GM13976 (cell line): ENCODE measurements at regions not wholly inside any gene's neighbourhood (a gene's known extent, or its start where the extent isn't known, plus 50 kb on each side); places are given as distances from the start of the nearest gene placed in this dataset.

Experiments
- DNase-seq: peaks from one replicate; pipeline ENCODE4 v3.0.0; 2012; ENCODE audit warnings: low spot score
- in situ Hi-C: fragments of 300-500 bp; cut with MboI; formaldehyde crosslinking; loops from one replicate; pipeline ENCODE4 v1.12.0; 2022; ENCODE audit warnings: low sequenced_read_pairs, mixed read lengths, inconsistent platforms; ENCODE audit not compliant: unreplicated experiment
- TF ChIP-seq, protein P1 (sequence below): IDR thresholded peaks from 2 replicates; pipeline ENCODE4 v1.5.1; 2012; ENCODE audit warnings: borderline replicate concordance, mild to moderate bottlenecking; ENCODE audit not compliant: insufficient read depth; ENCODE audit errors: extremely low read depth, missing control alignments, control extremely low read depth

DNA sequence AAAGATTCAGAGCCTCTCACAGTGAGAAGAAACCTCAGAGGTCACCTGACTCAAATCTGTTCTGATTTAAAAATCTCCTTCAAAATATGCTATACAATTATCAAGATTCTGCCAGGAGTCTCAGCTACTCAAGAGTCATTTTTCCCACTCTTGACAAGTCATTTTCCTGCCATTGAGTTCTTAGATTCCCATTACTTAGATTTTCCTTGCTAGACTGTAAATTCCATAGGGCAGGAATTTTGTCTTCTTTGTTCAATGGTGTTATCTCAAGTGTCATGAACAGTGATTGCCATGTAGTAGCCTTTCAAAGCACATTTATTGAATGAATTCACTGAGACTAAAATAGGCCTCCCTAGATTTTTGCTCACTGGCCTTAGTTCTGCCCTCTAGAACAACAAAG is 95.9 kb downstream of the PCTP start:
- no peak for DNase-seq
- in situ Hi-C loops = no loop called here
- TF ChIP-seq, protein P1, sequence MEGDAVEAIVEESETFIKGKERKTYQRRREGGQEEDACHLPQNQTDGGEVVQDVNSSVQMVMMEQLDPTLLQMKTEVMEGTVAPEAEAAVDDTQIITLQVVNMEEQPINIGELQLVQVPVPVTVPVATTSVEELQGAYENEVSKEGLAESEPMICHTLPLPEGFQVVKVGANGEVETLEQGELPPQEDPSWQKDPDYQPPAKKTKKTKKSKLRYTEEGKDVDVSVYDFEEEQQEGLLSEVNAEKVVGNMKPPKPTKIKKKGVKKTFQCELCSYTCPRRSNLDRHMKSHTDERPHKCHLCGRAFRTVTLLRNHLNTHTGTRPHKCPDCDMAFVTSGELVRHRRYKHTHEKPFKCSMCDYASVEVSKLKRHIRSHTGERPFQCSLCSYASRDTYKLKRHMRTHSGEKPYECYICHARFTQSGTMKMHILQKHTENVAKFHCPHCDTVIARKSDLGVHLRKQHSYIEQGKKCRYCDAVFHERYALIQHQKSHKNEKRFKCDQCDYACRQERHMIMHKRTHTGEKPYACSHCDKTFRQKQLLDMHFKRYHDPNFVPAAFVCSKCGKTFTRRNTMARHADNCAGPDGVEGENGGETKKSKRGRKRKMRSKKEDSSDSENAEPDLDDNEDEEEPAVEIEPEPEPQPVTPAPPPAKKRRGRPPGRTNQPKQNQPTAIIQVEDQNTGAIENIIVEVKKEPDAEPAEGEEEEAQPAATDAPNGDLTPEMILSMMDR = no peak

DNA sequence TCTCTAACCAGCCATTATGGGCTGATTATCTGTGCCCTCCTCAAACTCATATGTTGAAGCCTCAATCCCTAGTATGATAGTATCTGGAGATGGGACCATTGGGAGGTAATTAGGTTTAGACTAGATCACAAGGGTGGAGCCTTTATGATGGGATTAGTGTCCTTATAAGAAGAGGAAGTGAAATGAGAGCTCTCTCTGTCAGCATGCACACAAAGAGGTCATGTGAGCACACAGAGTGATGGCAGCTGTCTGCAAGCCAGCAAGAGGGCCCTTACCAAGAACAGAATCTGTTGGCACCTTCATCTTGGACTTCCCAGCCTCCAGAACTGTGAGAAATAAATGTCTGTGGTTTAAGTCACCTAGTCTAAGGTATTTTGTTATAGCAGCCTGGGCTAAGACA is 101.9 kb downstream of the PCTP start:
- TF ChIP-seq, protein P1 = no peak
- in situ Hi-C loops = no loop called here

GRCh38 chr17:55859301-55859795 is 108.5 kb downstream of the PCTP start:
- in situ Hi-C loops = no loop called here
- no peak for DNase-seq
- TF ChIP-seq, protein P1 = no peak

More for the DNA sequence above, 101.9 kb downstream of the PCTP start:
- DNase-seq = no peak

- TF ChIP-seq, protein P1 = no peak
- no peak for DNase-seq
- in situ Hi-C loops = no loop called here
Observed at GRCh38 chr17:55865072-55865762, 114.4 kb downstream of the PCTP start.

GRCh38 chr17:55870044-55870443 is 119.2 kb downstream of the PCTP start:
- in situ Hi-C loops = no loop called here
- no peak for DNase-seq

DNA sequence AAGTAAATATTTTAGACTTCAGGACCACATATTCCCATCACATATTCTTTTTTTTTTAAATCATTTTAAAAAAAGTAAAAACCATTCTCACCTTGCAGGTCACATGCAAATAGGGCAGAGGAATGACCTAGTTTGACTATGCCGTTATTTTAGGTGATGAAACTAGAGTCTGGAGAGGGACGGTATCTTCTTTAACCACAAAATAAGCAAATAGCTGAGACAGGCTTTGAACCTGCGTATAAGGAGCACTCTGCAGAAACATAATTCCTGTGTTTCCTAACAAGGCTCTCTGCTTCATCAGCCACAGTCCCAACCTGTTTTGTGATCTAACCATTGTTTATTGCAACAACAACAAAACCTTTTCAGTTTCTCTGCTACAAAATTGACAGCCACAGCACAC is 121.5 kb downstream of the PCTP start:
- TF ChIP-seq, protein P1 = no peak
- in situ Hi-C loops = no loop called here
- DNase-seq = no peak

More at GRCh38 chr17:55870044-55870443, 119.2 kb downstream of the PCTP start:
- TF ChIP-seq, protein P1 = no peak
